Right lobe of liver (tissue), 4 donors: ENCODE measurements at regions not wholly inside any gene's neighbourhood (a gene's known extent, or its start where the extent isn't known, plus 50 kb on each side); places are given as distances from the start of the nearest gene placed in this dataset.

ENCODE experiments used
- CTCF ChIP-seq, 4 donors: fragments of 200-600 bp in 3 of 4; fragments of 450-650 bp in 1 of 4; IDR thresholded peaks; one replicate each; pipeline versions ENCODE4 v1.5.1 to v1.8.0; 2016 to 2022; ENCODE audit warnings: antibody characterized with exemption in 4 of 4, mild to moderate bottlenecking in 2 of 4
- POLR2A ChIP-seq: fragments of 450-650 bp; IDR thresholded peaks from one replicate; pipeline ENCODE4 v1.6.1; 2017; ENCODE audit warnings: antibody characterized with exemption, mild to moderate bottlenecking
- donor health status: DM: no; HTN: no; CAD: no.
- donor health status: DM: no; HTN: no; CAD: no.
- donor health status: DM: no; HTN: yes; CAD: no.

- TF ChIP-seq CTCF (IDR thresholded peaks at IDR 0.05) (no peak), POLR2A (no peak)
These were observed 902.1 kb downstream of the TRAM1L1 start for GRCh38 chr4:116183241-116183640.
